HCT116 (cell line): ENCODE measurements at regions not wholly inside any gene's neighbourhood (a gene's known extent, or its start where the extent isn't known, plus 50 kb on each side); places are given as distances from the start of the nearest gene placed in this dataset.
"Not testable (repeated sequence)": the region's sequence is repeated elsewhere in the genome, so short reads cannot be mapped to it uniquely, and the experiment has no call there.

Experiments used
- ATAC-seq: fragments of 200-7000 bp; cut with Tn5 transposase; 2 replicates; pipeline ENCODE4 v1.9.1; 2020; ENCODE audit warnings: mild to moderate bottlenecking, moderate library complexity
- BruUV-seq: library from RNA; stranded (reverse); fragments of 400-500 nt; replicated peaks from 2 replicates; lab custom pipeline; 2021; lab: Mats Ljungman, UMichigan
- CTCF ChIA-PET: fragments of 300-600 bp; sonication (Branson Sonifier 250); formaldehyde crosslinking; loops from one replicate; lab custom pipeline; 2021; ENCODE audit warnings: antibody characterized with exemption; lab: Charles Lee
- POLR2A ChIA-PET: fragments of 300-600, 350-600 bp; sonication (Branson Sonifier 250); formaldehyde crosslinking; loops from one replicate; lab custom pipeline; 2021; ENCODE audit warnings: antibody characterized with exemption; lab: Charles Lee
- RAD21 ChIA-PET, 2 experiments: fragments of 300-600 bp; sonication (Branson Sonifier 250); formaldehyde crosslinking; loops; one replicate each; lab custom pipeline; 2023; ENCODE audit warnings: low total read pairs in 2 of 2; ENCODE audit not compliant: uncharacterized antibody in 2 of 2, unreplicated experiment in 2 of 2, low non-redundant PET in 1 of 2; lab: Charles Lee
- DNase-seq: peaks from one replicate; pipeline ENCODE4 v3.0.0-alpha.2; 2010; ENCODE audit warnings: low read depth, low spot score
- H2AFZ ChIP-seq: fragments of 200-600 bp; shearing (Covaris generic), sonication (generic); 2 replicates; pipeline ENCODE4 v1.6.1; 2017; ENCODE audit warnings: low read depth, mixed run types, mixed read lengths, antibody characterized with exemption, low read length; ENCODE audit not compliant: poor library complexity, severe bottlenecking
- H3K27ac ChIP-seq: 2 replicates; pipeline ENCODE4 v1.5.1; 2012; ENCODE audit warnings: low read depth, low read length
- H3K27me3 ChIP-seq: fragments of 200-600 bp; sonication (generic); 2 replicates; pipeline ENCODE4 v1.6.1; 2016; ENCODE audit warnings: mixed run types, low read length, mixed read lengths; ENCODE audit not compliant: insufficient read depth
- H3K36me3 ChIP-seq, 2 experiments: fragments of 200-500 bp in 1 of 2; fragments of 200-600 bp in 1 of 2; sonication (Bioruptor generic) in 1 of 2; sonication (generic) in 1 of 2; 2 replicates each; pipeline versions ENCODE4 v1.5.1 to v1.6.1; 2014 to 2016; ENCODE audit warnings: low read length in 2 of 2, inconsistent platforms in 1 of 2, mixed read lengths in 1 of 2, mixed run types in 1 of 2; ENCODE audit not compliant: insufficient read depth in 2 of 2, control insufficient read depth in 1 of 2
- H3K4me1 ChIP-seq, 2 experiments: fragments of 200-600 bp in 1 of 2; sonication (generic) in 1 of 2; 2 replicates each; pipeline versions ENCODE4 v1.5.1 to v1.6.1; 2012 to 2017; ENCODE audit warnings: low read length in 2 of 2, inconsistent platforms in 1 of 2, mild to moderate bottlenecking in 1 of 2, mixed read lengths in 1 of 2, mixed run types in 1 of 2, moderate library complexity in 1 of 2; ENCODE audit not compliant: insufficient read depth in 2 of 2, control insufficient read depth in 1 of 2
- H3K4me2 ChIP-seq: fragments of 200-600 bp; sonication (generic); 2 replicates; pipeline ENCODE4 v1.6.1; 2017; ENCODE audit warnings: mixed run types, low read length, mixed read lengths
- H3K4me3 ChIP-seq, 2 experiments: fragments of 200-600 bp in 1 of 2; sonication (generic) in 1 of 2; replicated peaks in 1 of 2; 2 replicates each; pipeline ENCODE4 v1.5.1; 2011 to 2016; ENCODE audit warnings: low read length in 2 of 2, control low read depth in 1 of 2, low read depth in 1 of 2, mild to moderate bottlenecking in 1 of 2, mixed read lengths in 1 of 2, mixed run types in 1 of 2
- H3K79me2 ChIP-seq: fragments of 200-600 bp; sonication (generic); 2 replicates; pipeline ENCODE4 v1.6.1; 2017; ENCODE audit warnings: mild to moderate bottlenecking, mixed run types, low read length, moderate library complexity, mixed read lengths; ENCODE audit not compliant: insufficient read depth
- H3K9ac ChIP-seq: fragments of 200-600 bp; sonication (generic); 2 replicates; pipeline ENCODE4 v1.6.1; 2016; ENCODE audit warnings: low read length, mixed read lengths
- H3K9me2 ChIP-seq: fragments of 200-600 bp; sonication (generic), shearing (Covaris generic); 2 replicates; pipeline ENCODE4 v1.6.1; 2017; ENCODE audit warnings: mixed run types, mild to moderate bottlenecking, moderate library complexity; ENCODE audit not compliant: insufficient read depth
- H3K9me3 ChIP-seq, 2 experiments: fragments of 200-500 bp in 1 of 2; fragments of 200-600 bp in 1 of 2; sonication (Bioruptor generic) in 1 of 2; sonication (generic) in 1 of 2; 2 replicates each; pipeline ENCODE4 v1.6.1; 2014 to 2017; ENCODE audit warnings: low read length in 2 of 2, mixed read lengths in 2 of 2, inconsistent platforms in 1 of 2, low read depth in 1 of 2, mild to moderate bottlenecking in 1 of 2, mixed run types in 1 of 2, moderate library complexity in 1 of 2; ENCODE audit not compliant: control insufficient read depth in 1 of 2, insufficient read depth in 1 of 2
- H4K20me1 ChIP-seq: fragments of 200-600 bp; sonication (generic), shearing (Covaris generic); 2 replicates; pipeline ENCODE4 v1.6.1; 2017; ENCODE audit warnings: mixed run types, mild to moderate bottlenecking, moderate library complexity; ENCODE audit not compliant: insufficient read depth
- CEBPB ChIP-seq: IDR thresholded peaks from 2 replicates; pipeline ENCODE4 v1.6.1; 2012; ENCODE audit warnings: low read depth
- FOSL1 ChIP-seq: IDR thresholded peaks from 2 replicates; pipeline ENCODE4 v1.6.1; 2012; ENCODE audit warnings: low read depth
- POLR2AphosphoS5 ChIP-seq: IDR thresholded peaks from 2 replicates; pipeline ENCODE4 v1.6.1; 2011; ENCODE audit warnings: mild to moderate bottlenecking, low read depth, low read length, moderate library complexity
- RAD21 ChIP-seq: IDR thresholded peaks from 2 replicates; pipeline ENCODE4 v1.6.1; 2012; ENCODE audit warnings: low read depth, mild to moderate bottlenecking
- SRF ChIP-seq: IDR thresholded peaks from 2 replicates; pipeline ENCODE4 v1.6.1; 2012; ENCODE audit warnings: low read depth
- intact Hi-C: fragments of 100-400 bp; cut with micrococcal nuclease; formaldehyde crosslinking; loops from 2 replicates; pipeline ENCODE4 v1.10.0; 2022

GRCh38 chr14:56992332-56992820 is 182.1 kb upstream of the OTX2 start:
- intact Hi-C loops = no loop called here
- Histone ChIP-seq H3K27ac (no peak overlapping the region), H4K20me1 (no peaks in the 10 kb centered on the region), H3K4me1 (peaks cover 11 to 13% of the 10 kb centered on the region in 2 experiments; a peak in 3 of 4 replicates), H3K9me2 (no peaks in the 10 kb centered on the region), H3K36me3 (no peaks in the 10 kb centered on the region), H3K4me2 (no peak overlapping the region), H3K9me3 (no peaks in the 10 kb centered on the region), H3K4me3 (no peak overlapping the region), H3K27me3 (peaks cover 16% of the 10 kb centered on the region), H3K9ac (no peak overlapping the region), H3K79me2 (no peaks in the 10 kb centered on the region), H2AFZ (no peak overlapping the region)
- DNase-seq (no peak), ATAC-seq (no peak)
- ChIA-PET RAD21 (no interaction called here), CTCF (no interaction called here), POLR2A (no interaction called here)
- BruUV-seq = no TSS peak
- no peak for TF ChIP-seq SRF
- no peak for TF ChIP-seq CEBPB
- TF ChIP-seq POLR2AphosphoS5 = no peak
- TF ChIP-seq RAD21 = no peak
- TF ChIP-seq FOSL1 = no peak

DNA sequence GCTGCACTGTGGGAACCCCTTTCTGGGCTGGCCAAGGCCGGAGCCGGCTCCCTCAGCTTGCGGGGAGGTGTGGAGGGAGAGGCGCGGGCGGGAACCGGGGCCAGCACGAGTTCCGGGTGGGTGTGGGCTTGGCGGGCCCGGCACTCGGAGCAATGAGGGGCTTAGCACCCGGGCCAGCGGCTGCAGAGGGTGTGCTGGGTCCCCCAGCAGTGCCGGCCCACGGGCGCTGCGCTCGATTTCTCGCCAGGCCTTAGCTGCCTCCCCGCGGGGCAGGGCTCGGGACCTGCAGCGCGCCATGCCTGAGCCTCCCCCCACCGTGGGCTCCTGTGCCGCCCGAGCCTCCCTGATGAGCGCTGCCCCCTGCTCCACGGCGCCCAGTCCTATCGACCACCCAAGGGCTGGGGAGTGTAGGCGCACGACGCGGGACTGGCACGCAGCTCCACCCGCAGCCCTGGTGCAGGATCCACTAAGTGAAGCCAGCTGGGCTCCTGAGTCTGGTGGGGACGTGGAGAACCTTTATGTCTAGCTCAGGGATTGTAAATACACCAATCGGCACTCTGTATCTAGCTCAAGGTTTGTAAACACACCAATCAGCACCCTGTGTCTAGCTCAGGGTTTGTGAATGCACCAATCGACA is 180.8 kb upstream of the OTX2 start:
- BruUV-seq, CTCF ChIA-PET, ATAC-seq: not testable (repeated sequence)

More for the DNA sequence above, 180.8 kb upstream of the OTX2 start:
- POLR2A ChIA-PET, H3K36me3 ChIP-seq, intact Hi-C loops, H3K9me2 ChIP-seq, H3K4me3 ChIP-seq, H3K79me2 ChIP-seq, H4K20me1 ChIP-seq, H3K4me1 ChIP-seq, H2AFZ ChIP-seq, DNase-seq, H3K27ac ChIP-seq, H3K4me2 ChIP-seq, H3K9me3 ChIP-seq, H3K9ac ChIP-seq, RAD21 ChIA-PET: not testable (repeated sequence)
- 0 out of 2 replicates have a peak, but pooled peaks cover 11% of the 10 kb centered on the region for H3K27me3 ChIP-seq
